WTC11 (cell line): ENCODE measurements at regions not wholly inside any gene's neighbourhood (a gene's known extent, or its start where the extent isn't known, plus 50 kb on each side); places are given as distances from the start of the nearest gene placed in this dataset.

Source experiments
- ATAC-seq: fragments of 200-7000 bp; cut with Tn5 transposase; 2 replicates; pipeline ENCODE4 v1.10.0; 2021; ENCODE audit warnings: mild to moderate bottlenecking, moderate library complexity
- CTCF ChIA-PET: fragments of 300-600 bp; sonication (Branson Sonifier 250); formaldehyde crosslinking; loops from one replicate; lab custom pipeline; 2021; ENCODE audit warnings: antibody characterized with exemption; lab: Charles Lee
- POLR2A ChIA-PET: fragments of 350-600 bp; sonication (Branson Sonifier 250); formaldehyde crosslinking; loops from one replicate; lab custom pipeline; 2021; ENCODE audit warnings: antibody characterized with exemption; lab: Charles Lee
- DNase-seq: peaks from one replicate; pipeline ENCODE4 v3.0.0; 2021; ENCODE audit warnings: low spot score
- H3K27ac Mint-ChIP-seq: 2 replicates; pipeline ENCODE4 v1.8.0; 2021; ENCODE audit warnings: mixed read lengths
- H3K27me3 Mint-ChIP-seq: 2 replicates; pipeline ENCODE4 v1.8.0; 2021; ENCODE audit warnings: low read depth, mild to moderate bottlenecking, moderate library complexity, mixed read lengths
- H3K36me3 Mint-ChIP-seq: 2 replicates; pipeline ENCODE4 v1.8.0; 2021; ENCODE audit warnings: mixed read lengths
- H3K4me1 Mint-ChIP-seq: 2 replicates; pipeline ENCODE4 v1.8.0; 2022; ENCODE audit warnings: mixed read lengths
- H3K4me3 Mint-ChIP-seq: 2 replicates; pipeline ENCODE4 v1.8.0; 2021; ENCODE audit warnings: mild to moderate bottlenecking, moderate library complexity, mixed read lengths
- H3K9me3 Mint-ChIP-seq: 2 replicates; pipeline ENCODE4 v1.8.0; 2021; ENCODE audit warnings: mixed read lengths
- AR ChIP-seq: fragments of 250-450 bp; sonication (Bioruptor Pico); IDR thresholded peaks from 2 replicates; pipeline ENCODE4 v1.9.0; 2021; ENCODE audit warnings: mild to moderate bottlenecking
- CBFB ChIP-seq: sonication (generic); formaldehyde crosslinking; IDR thresholded peaks from 2 replicates; pipeline ENCODE4 v1.8.1; 2022; ENCODE audit warnings: mild to moderate bottlenecking, low read depth, missing genetic modification reagents
- CDX4 ChIP-seq: fragments of 250-450 bp; sonication (Bioruptor Pico); IDR thresholded peaks from 2 replicates; pipeline ENCODE4 v1.9.0; 2021; ENCODE audit warnings: moderate library complexity, mild to moderate bottlenecking, inconsistent platforms, borderline replicate concordance
- CREB1 ChIP-seq: sonication (generic); formaldehyde crosslinking; IDR thresholded peaks from 2 replicates; pipeline ENCODE4 v1.8.0; 2023; ENCODE audit warnings: mild to moderate bottlenecking, missing genetic modification reagents
- CREM ChIP-seq: sonication (generic); formaldehyde crosslinking; IDR thresholded peaks from 2 replicates; pipeline ENCODE4 v1.8.1; 2022; ENCODE audit warnings: mild to moderate bottlenecking, missing genetic modification reagents, moderate library complexity
- CTCF ChIP-seq: fragments of 200-600 bp; IDR thresholded peaks from 2 replicates; pipeline ENCODE4 v1.8.0; 2022; ENCODE audit warnings: antibody characterized with exemption
- ELF4 ChIP-seq: sonication (generic); formaldehyde crosslinking; IDR thresholded peaks from 2 replicates; pipeline ENCODE4 v1.8.1; 2022; ENCODE audit warnings: low read depth, mild to moderate bottlenecking, moderate library complexity, missing genetic modification reagents
- ESRRA ChIP-seq: sonication (generic); formaldehyde crosslinking; IDR thresholded peaks from 2 replicates; pipeline ENCODE4 v1.8.1; 2022; ENCODE audit warnings: mild to moderate bottlenecking, missing genetic modification reagents, borderline replicate concordance
- GABPB1 ChIP-seq: sonication (generic); formaldehyde crosslinking; IDR thresholded peaks from 2 replicates; pipeline ENCODE4 v1.8.1; 2023; ENCODE audit warnings: mild to moderate bottlenecking, missing genetic modification reagents
- KAT7 ChIP-seq: sonication (generic); formaldehyde crosslinking; IDR thresholded peaks from 2 replicates; pipeline ENCODE4 v1.8.1; 2023; ENCODE audit warnings: missing genetic modification reagents, mild to moderate bottlenecking, borderline replicate concordance
- MAX ChIP-seq: sonication (generic); formaldehyde crosslinking; IDR thresholded peaks from 2 replicates; pipeline ENCODE4 v1.8.0; 2022; ENCODE audit warnings: mild to moderate bottlenecking, missing genetic modification reagents
- NR1H2 ChIP-seq: sonication (generic); formaldehyde crosslinking; IDR thresholded peaks from 2 replicates; pipeline ENCODE4 v1.9.0; 2021; ENCODE audit warnings: mild to moderate bottlenecking, moderate library complexity, missing genetic modification reagents
- NR3C1 ChIP-seq: sonication (generic); formaldehyde crosslinking; conservative IDR thresholded peaks from 2 replicates; pipeline ENCODE4 v1.8.1; 2023; ENCODE audit warnings: low read depth, mild to moderate bottlenecking, missing genetic modification reagents
- PREB ChIP-seq: sonication (generic); formaldehyde crosslinking; IDR thresholded peaks from 2 replicates; pipeline ENCODE4 v1.8.1; 2022; ENCODE audit warnings: mild to moderate bottlenecking, missing genetic modification reagents, moderate library complexity, borderline replicate concordance
- SMAD3 ChIP-seq: sonication (generic); formaldehyde crosslinking; IDR thresholded peaks from 2 replicates; pipeline ENCODE4 v1.8.0; 2022; ENCODE audit warnings: missing genetic modification reagents, mild to moderate bottlenecking, borderline replicate concordance
- SP1 ChIP-seq: sonication (generic); formaldehyde crosslinking; conservative IDR thresholded peaks from 2 replicates; pipeline ENCODE4 v1.8.1; 2022; ENCODE audit warnings: missing genetic modification reagents
- ZNF219 ChIP-seq: sonication (generic); formaldehyde crosslinking; IDR thresholded peaks from 2 replicates; pipeline ENCODE4 v1.8.0; 2023; ENCODE audit warnings: missing genetic modification reagents, mild to moderate bottlenecking, borderline replicate concordance
- ZNF232 ChIP-seq: sonication (generic); formaldehyde crosslinking; IDR thresholded peaks from 2 replicates; pipeline ENCODE4 v1.8.0; 2022; ENCODE audit warnings: mild to moderate bottlenecking, missing genetic modification reagents
- ZNF281 ChIP-seq: sonication (generic); formaldehyde crosslinking; IDR thresholded peaks from 2 replicates; pipeline ENCODE4 v1.8.0; 2023; ENCODE audit warnings: mild to moderate bottlenecking, missing genetic modification reagents
- ZNF317 ChIP-seq: sonication (generic); formaldehyde crosslinking; IDR thresholded peaks from 2 replicates; pipeline ENCODE4 v1.8.1; 2023; ENCODE audit warnings: low read depth, mild to moderate bottlenecking, moderate library complexity, missing genetic modification reagents, borderline replicate concordance
- ZNF423 ChIP-seq: fragments of 250-450 bp; sonication (Bioruptor Pico); IDR thresholded peaks from 2 replicates; pipeline ENCODE4 v2.1.2; 2022; ENCODE audit warnings: mild to moderate bottlenecking, moderate library complexity
- ZSCAN18 ChIP-seq: fragments of 250-450 bp; sonication (Bioruptor Pico); IDR thresholded peaks from 2 replicates; pipeline ENCODE4 v2.1.2; 2022; ENCODE audit warnings: mild to moderate bottlenecking, moderate library complexity

- ChIA-PET POLR2A (no interaction called here), CTCF (no interaction called here)
- Mint-ChIP-seq H3K4me1 (peaks cover 16% of the 10 kb centered on the region), H3K4me3 (no peak overlapping the region), H3K27ac (0 out of 2 replicates have a peak overlapping the region, but pooled peaks have one; percentile 4), H3K27me3 (no peaks in the 10 kb centered on the region), H3K36me3 (no peaks in the 10 kb centered on the region), H3K9me3 (no peaks in the 10 kb centered on the region)
- no peak for TF ChIP-seq CREM
- no peak for TF ChIP-seq SP1 (CRISPR knock-in tag)
- no peak for TF ChIP-seq PREB
- no peak for TF ChIP-seq ZNF281 (CRISPR knock-in tag)
- no peak for TF ChIP-seq ZNF232 (CRISPR knock-in tag)
- no peak for TF ChIP-seq CTCF
- TF ChIP-seq ZNF423: no peak
- TF ChIP-seq SMAD3: no peak
- no peak for TF ChIP-seq ELF4 (CRISPR knock-in tag)
- TF ChIP-seq ZSCAN18 (CRISPR knock-in tag): no peak
- TF ChIP-seq KAT7 (CRISPR knock-in tag): no peak
- no peak for TF ChIP-seq GABPB1 (CRISPR knock-in tag)
- TF ChIP-seq NR1H2: no peak
- no peak for TF ChIP-seq CREB1 (CRISPR knock-in tag)
- TF ChIP-seq CBFB (CRISPR knock-in tag): no peak
- DNase-seq (no peak), ATAC-seq (no peak)
Measured at GRCh38 chr7:16028103-16028502, 341.6 kb upstream of the MEOX2 start.

GRCh38 chr7:16027396-16027795 lies 340.9 kb upstream of the MEOX2 start:
- TF ChIP-seq SMAD3 (no peak), NR3C1 (no peak)
- TF ChIP-seq, all 79 proteins: peak for 0
- Mint-ChIP-seq H3K27ac (no peak overlapping the region), H3K9me3 (no peaks in the 10 kb centered on the region), H3K27me3 (no peaks in the 10 kb centered on the region), H3K36me3 (no peaks in the 10 kb centered on the region), H3K4me3 (no peak overlapping the region), H3K4me1 (peaks cover 13% of the 10 kb centered on the region)
- ChIA-PET CTCF (no interaction called here), POLR2A (no interaction called here)
- ATAC-seq: no peak
- DNase-seq: no peak

- no peak overlapping the region for H3K4me3 Mint-ChIP-seq
- no peaks in the 10 kb centered on the region for H3K27me3 Mint-ChIP-seq
- POLR2A ChIA-PET: no interaction called here
- H3K36me3 Mint-ChIP-seq: no peaks in the 10 kb centered on the region
- H3K27ac Mint-ChIP-seq: no peak overlapping the region
- H3K9me3 Mint-ChIP-seq: no peaks in the 10 kb centered on the region
- CTCF ChIA-PET: interaction anchor here (1.2 kb wide), 1 partner anchor 305 kb away, joined by 3 read pairs; no protein-coding TSS in a partner anchor
- ATAC-seq (no peak), DNase-seq (no peak)
- H3K4me1 Mint-ChIP-seq: peaks cover 13% of the 10 kb centered on the region
- TF ChIP-seq MAX (CRISPR knock-in tag) (no peak), ZNF219 (no peak), CDX4 (no peak), AR (CRISPR knock-in tag) (no peak), ESRRA (CRISPR knock-in tag) (no peak), ZNF317 (CRISPR knock-in tag) (no peak)
Measured at GRCh38 chr7:16026253-16027020, 340.0 kb upstream of the MEOX2 start.
